GM12864 (cell line): ENCODE measurements at regions not wholly inside any gene's neighbourhood (a gene's known extent, or its start where the extent isn't known, plus 50 kb on each side); places are given as distances from the start of the nearest gene placed in this dataset.

ENCODE experiments used
- DNase-seq: peaks from one replicate; pipeline ENCODE4 v3.0.0-alpha.2; 2011; ENCODE audit warnings: low read depth
- H3K4me3 ChIP-seq: 2 replicates; pipeline ENCODE4 v1.5.1; 2011; ENCODE audit warnings: mild to moderate bottlenecking, low read depth, low read length, control low read depth
- CTCF ChIP-seq: IDR thresholded peaks from 2 replicates; pipeline ENCODE4 v1.5.1; 2011; ENCODE audit warnings: low read depth, mild to moderate bottlenecking, moderate library complexity, low read length, control low read depth, inconsistent platforms; ENCODE audit errors: missing control alignments

GRCh38 chr6:132244744-132245143, 156.5 kb downstream of the MOXD1 start:
- TF ChIP-seq CTCF = no peak
- no peak for DNase-seq
- H3K4me3 ChIP-seq = no peak overlapping the region

DNA sequence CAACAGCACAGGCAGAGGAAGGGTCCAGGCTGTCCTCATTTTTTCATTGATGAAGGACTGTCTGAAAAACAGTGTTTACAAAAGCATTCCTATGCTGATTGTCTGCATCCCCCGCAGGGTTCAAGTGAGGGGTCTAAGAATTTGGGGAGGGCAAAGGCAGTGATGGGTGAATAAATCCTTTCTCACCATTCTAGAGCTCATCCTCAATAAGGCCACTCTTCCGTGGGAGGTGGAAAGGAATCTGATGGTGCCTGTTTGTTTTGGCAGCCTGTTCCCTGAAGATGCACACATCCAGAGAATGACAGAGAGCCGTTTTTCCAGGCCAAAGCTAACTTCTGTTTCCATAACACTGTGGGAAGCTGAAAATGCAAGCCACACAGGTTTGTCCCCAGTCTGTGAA, 164.5 kb downstream of the MOXD1 start:
- no peak overlapping the region for H3K4me3 ChIP-seq
- no peak for TF ChIP-seq CTCF
- DNase-seq = no peak

DNA sequence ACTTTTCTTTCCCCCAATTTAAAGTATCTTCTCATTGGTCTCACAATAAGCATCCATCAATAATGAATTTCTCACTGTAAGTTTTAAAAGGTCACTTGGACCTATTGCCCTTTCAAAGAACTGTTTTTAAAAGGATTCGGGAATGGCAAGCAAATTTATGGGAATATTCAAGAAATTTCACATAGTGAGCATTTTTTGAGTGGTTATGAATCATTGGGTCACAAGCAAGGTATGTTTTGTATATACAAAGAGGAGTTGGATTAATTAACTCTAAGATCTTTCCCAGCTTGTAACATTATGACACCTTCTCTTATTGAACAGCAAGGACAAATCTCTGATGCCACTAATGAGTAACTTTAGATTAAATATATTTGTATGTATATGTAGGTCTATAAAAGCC, 165.0 kb downstream of the MOXD1 start:
- no peak for DNase-seq

DNA sequence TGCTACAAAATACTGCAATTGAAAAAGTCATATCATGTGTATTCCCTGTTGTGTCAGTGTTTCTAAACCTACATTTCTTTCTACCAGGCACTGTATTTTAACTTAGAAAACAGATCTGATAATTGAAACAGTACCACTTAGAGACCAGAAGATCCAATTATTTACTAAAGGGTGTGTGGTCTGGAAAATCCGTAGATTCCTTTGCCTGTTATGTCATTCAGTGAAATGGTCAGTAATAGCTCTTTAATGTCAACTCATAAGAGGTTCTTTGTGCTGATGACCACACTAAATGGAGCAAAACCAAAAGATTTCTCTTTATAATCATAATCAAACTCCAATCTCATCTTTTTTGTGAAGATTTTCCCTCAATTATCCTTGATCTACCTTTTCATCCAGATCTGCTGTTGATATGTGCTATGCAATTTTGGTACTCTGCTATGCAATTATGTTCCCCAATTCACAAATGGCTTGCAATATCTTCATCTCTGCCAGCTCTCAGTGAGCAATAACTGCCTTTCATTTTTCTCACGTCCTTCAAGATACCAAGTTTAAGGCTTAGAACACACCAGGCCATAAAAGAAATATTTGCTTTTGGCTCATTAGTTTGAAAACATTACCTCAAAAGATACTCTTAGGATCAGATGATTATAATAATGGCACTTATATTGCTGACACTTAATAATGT, 165.5 kb downstream of the MOXD1 start:
- no peak for TF ChIP-seq CTCF
- H3K4me3 ChIP-seq = no peak overlapping the region
- no peak for DNase-seq

More for the DNA sequence above, 165.0 kb downstream of the MOXD1 start:
- H3K4me3 ChIP-seq = no peak overlapping the region
- no peak for TF ChIP-seq CTCF

- DNase-seq = no peak
- no peak for TF ChIP-seq CTCF
- no peak overlapping the region for H3K4me3 ChIP-seq
These were observed 166.9 kb downstream of the MOXD1 start for GRCh38 chr6:132234356-132234755.

- H3K4me3 ChIP-seq = no peak overlapping the region
- TF ChIP-seq CTCF = no peak
- DNase-seq = no peak
These were observed 170.0 kb downstream of the MOXD1 start for GRCh38 chr6:132231121-132231884.

GRCh38 chr6:132228894-132229293, 172.4 kb downstream of the MOXD1 start:
- H3K4me3 ChIP-seq = no peak overlapping the region
- no peak for TF ChIP-seq CTCF
- DNase-seq = no peak
